ENCODE measurements at regions not wholly inside any gene's neighbourhood (a gene's known extent, or its start where the extent isn't known, plus 50 kb on each side); places are given as distances from the start of the nearest gene placed in this dataset.
"Not testable (repeated sequence)": the region's sequence is repeated elsewhere in the genome, so short reads cannot be mapped to it uniquely, and the experiment has no call there.

- not testable (repeated sequence) for DNase-seq (ENCODE audit: low spot score)
Measured at GRCh38 chr5:12131020-12131419, 226.8 kb upstream of the CTNND2 start.

- DNase-seq (ENCODE audit: low spot score) = no peak
Measured at GRCh38 chr5:12125895-12126294, 221.6 kb upstream of the CTNND2 start.

GRCh38 chr5:12119657-12120056 lies 215.4 kb upstream of the CTNND2 start:
- DNase-seq (ENCODE audit: low spot score) = no peak

- DNase-seq (ENCODE audit: low spot score) = no peak
Measured at GRCh38 chr5:12114075-12114474, 209.8 kb upstream of the CTNND2 start.

- DNase-seq (ENCODE audit: low spot score) = no peak
Measured at GRCh38 chr5:12113062-12113461, 208.8 kb upstream of the CTNND2 start.

- DNase-seq (ENCODE audit: low spot score) = no peak
Measured at GRCh38 chr5:12111261-12111660, 207.0 kb upstream of the CTNND2 start.

GRCh38 chr5:12110629-12111028 lies 206.4 kb upstream of the CTNND2 start:
- no peak for DNase-seq (ENCODE audit: low spot score)

- no peak for DNase-seq (ENCODE audit: low spot score)
Measured at GRCh38 chr5:12109075-12109688, 204.9 kb upstream of the CTNND2 start.

- no peak for DNase-seq (ENCODE audit: low spot score)
Measured at GRCh38 chr5:12102151-12102550, 197.9 kb upstream of the CTNND2 start.

GRCh38 chr5:12100542-12100941 lies 196.3 kb upstream of the CTNND2 start:
- DNase-seq (ENCODE audit: low spot score) = no peak

GRCh38 chr5:12099296-12099695 lies 195.1 kb upstream of the CTNND2 start:
- no peak for DNase-seq (ENCODE audit: low spot score)

GRCh38 chr5:12095808-12096281 lies 191.6 kb upstream of the CTNND2 start:
- DNase-seq (ENCODE audit: low spot score) = no peak

GRCh38 chr5:12093586-12093985 lies 189.3 kb upstream of the CTNND2 start:
- DNase-seq (ENCODE audit: low spot score) = no peak

- no peak for DNase-seq (ENCODE audit: low spot score)
Measured at GRCh38 chr5:12080761-12081160, 176.5 kb upstream of the CTNND2 start.

- DNase-seq (ENCODE audit: low spot score) = not testable (repeated sequence)
Measured at GRCh38 chr5:12078286-12078685, 174.0 kb upstream of the CTNND2 start.

- DNase-seq (ENCODE audit: low spot score) = no peak
Measured at GRCh38 chr5:12073426-12073825, 169.2 kb upstream of the CTNND2 start.

GRCh38 chr5:12072441-12072840 lies 168.2 kb upstream of the CTNND2 start:
- DNase-seq (ENCODE audit: low spot score) = no peak

GRCh38 chr5:12071455-12071854 lies 167.2 kb upstream of the CTNND2 start:
- DNase-seq (ENCODE audit: low spot score) = no peak

GRCh38 chr5:12023614-12024241 lies 119.5 kb upstream of the CTNND2 start:
- peak; percentile 47 for DNase-seq (ENCODE audit: low spot score)

- DNase-seq (ENCODE audit: low spot score) = no peak
Measured at GRCh38 chr5:12022444-12022843, 118.2 kb upstream of the CTNND2 start.

GRCh38 chr5:12019306-12019705 lies 115.1 kb upstream of the CTNND2 start:
- DNase-seq (ENCODE audit: low spot score) = no peak

- no peak for DNase-seq (ENCODE audit: low spot score)
Measured at GRCh38 chr5:12017007-12017406, 112.8 kb upstream of the CTNND2 start.

- DNase-seq (ENCODE audit: low spot score) = no peak
Measured at GRCh38 chr5:12016159-12016746, 112.0 kb upstream of the CTNND2 start.

- DNase-seq (ENCODE audit: low spot score) = no peak
Measured at GRCh38 chr5:12013351-12013750, 109.1 kb upstream of the CTNND2 start.
